Liver (tissue), 3 donors: ENCODE measurements at regions not wholly inside any gene's neighbourhood (a gene's known extent, or its start where the extent isn't known, plus 50 kb on each side); places are given as distances from the start of the nearest gene placed in this dataset.

ENCODE experiments used
- GABPA ChIP-seq, 2 donors: IDR thresholded peaks in 1 of 2; conservative IDR thresholded peaks in 1 of 2; 2 replicates each; pipeline ENCODE4 v1.6.1; 2016; ENCODE audit warnings: antibody characterized with exemption in 2 of 2, mild to moderate bottlenecking in 1 of 2, moderate library complexity in 1 of 2
- MAX ChIP-seq: IDR thresholded peaks from 2 replicates; pipeline ENCODE4 v1.6.1; 2016; ENCODE audit warnings: antibody characterized with exemption
- RAD21 ChIP-seq, 2 donors: IDR thresholded peaks; 2 replicates each; pipeline ENCODE4 v1.6.1; 2016; ENCODE audit warnings: antibody characterized with exemption in 2 of 2, mild to moderate bottlenecking in 2 of 2
- TF ChIP-seq, protein P1 (sequence below): fragments of 150-350 bp; IDR thresholded peaks from 2 replicates; pipeline ENCODE4 v1.5.1; 2017; ENCODE audit warnings: improper control_type of control experiment, low read depth, low read length; ENCODE audit not compliant: missing input control
- donor health status: healthy.
- donor health status: healthy.

GRCh38 chr5:61262080-61262479 lies 70.0 kb upstream of the ZSWIM6 start:
- no peak for TF ChIP-seq MAX
- TF ChIP-seq, protein P1, sequence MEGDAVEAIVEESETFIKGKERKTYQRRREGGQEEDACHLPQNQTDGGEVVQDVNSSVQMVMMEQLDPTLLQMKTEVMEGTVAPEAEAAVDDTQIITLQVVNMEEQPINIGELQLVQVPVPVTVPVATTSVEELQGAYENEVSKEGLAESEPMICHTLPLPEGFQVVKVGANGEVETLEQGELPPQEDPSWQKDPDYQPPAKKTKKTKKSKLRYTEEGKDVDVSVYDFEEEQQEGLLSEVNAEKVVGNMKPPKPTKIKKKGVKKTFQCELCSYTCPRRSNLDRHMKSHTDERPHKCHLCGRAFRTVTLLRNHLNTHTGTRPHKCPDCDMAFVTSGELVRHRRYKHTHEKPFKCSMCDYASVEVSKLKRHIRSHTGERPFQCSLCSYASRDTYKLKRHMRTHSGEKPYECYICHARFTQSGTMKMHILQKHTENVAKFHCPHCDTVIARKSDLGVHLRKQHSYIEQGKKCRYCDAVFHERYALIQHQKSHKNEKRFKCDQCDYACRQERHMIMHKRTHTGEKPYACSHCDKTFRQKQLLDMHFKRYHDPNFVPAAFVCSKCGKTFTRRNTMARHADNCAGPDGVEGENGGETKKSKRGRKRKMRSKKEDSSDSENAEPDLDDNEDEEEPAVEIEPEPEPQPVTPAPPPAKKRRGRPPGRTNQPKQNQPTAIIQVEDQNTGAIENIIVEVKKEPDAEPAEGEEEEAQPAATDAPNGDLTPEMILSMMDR = no peak
- no peak for TF ChIP-seq GABPA (IDR thresholded peaks at IDR 0.05 in 1 of 2, conservative IDR thresholded peaks at IDR 0.05 in 1 of 2)
- no peak for TF ChIP-seq RAD21 (IDR thresholded peaks at IDR 0.05)
